VCaP (cell line): ENCODE measurements at regions not wholly inside any gene's neighbourhood (a gene's known extent, or its start where the extent isn't known, plus 50 kb on each side); places are given as distances from the start of the nearest gene placed in this dataset.

Source experiments
- H3K27ac ChIP-seq: fragments of 450-650 bp; 2 replicates; pipeline ENCODE4 v1.5.1; 2017
- CTCF ChIP-seq: fragments of 450-650 bp; conservative IDR thresholded peaks from 2 replicates; pipeline ENCODE4 v1.5.1; 2017; ENCODE audit warnings: mild to moderate bottlenecking, moderate library complexity

GRCh38 chr1:201589186-201589585 lies 50.3 kb downstream of the NAV1 start:
- no peak for TF ChIP-seq CTCF
- H3K27ac ChIP-seq, result no peak overlapping the region

GRCh38 chr1:201590474-201590873 lies 51.5 kb downstream of the NAV1 start:
- TF ChIP-seq CTCF, result no peak
- H3K27ac ChIP-seq, result no peak overlapping the region

- H3K27ac ChIP-seq, result no peak overlapping the region
- no peak for TF ChIP-seq CTCF
Observed at GRCh38 chr1:201591348-201591747, 52.4 kb downstream of the NAV1 start.

GRCh38 chr1:201591981-201592380 lies 53.1 kb downstream of the NAV1 start:
- no peak for TF ChIP-seq CTCF
- no peak overlapping the region for H3K27ac ChIP-seq

GRCh38 chr1:201593200-201593921 lies 54.4 kb downstream of the NAV1 start:
- TF ChIP-seq CTCF, result no peak
- no peak overlapping the region for H3K27ac ChIP-seq

- TF ChIP-seq CTCF, result no peak
- no peak overlapping the region for H3K27ac ChIP-seq
Observed at GRCh38 chr1:201594575-201595245, 55.8 kb downstream of the NAV1 start.

GRCh38 chr1:201595381-201595780 lies 56.5 kb downstream of the NAV1 start:
- no peak overlapping the region for H3K27ac ChIP-seq
- no peak for TF ChIP-seq CTCF
